GM23338 (cell line): ENCODE measurements at regions not wholly inside any gene's neighbourhood (a gene's known extent, or its start where the extent isn't known, plus 50 kb on each side); places are given as distances from the start of the nearest gene placed in this dataset.

Experiments used
- ATAC-seq: fragments of 200-7000 bp; cut with Tn5 transposase; 3 replicates; pipeline ENCODE4 v1.9.1; 2020
- DNase-seq: peaks from one replicate; pipeline ENCODE4 v3.0.0-alpha.2; 2015; ENCODE audit warnings: low spot score
- H2AFZ ChIP-seq: fragments of 200-600 bp; sonication (generic); 2 replicates; pipeline ENCODE4 v1.8.0; 2016; ENCODE audit warnings: antibody characterized with exemption, mild to moderate bottlenecking, moderate library complexity
- H3F3A ChIP-seq: fragments of 200-600 bp; sonication (generic); replicated peaks from 2 replicates; pipeline ENCODE4 v1.8.0; 2017; ENCODE audit warnings: antibody characterized with exemption, mixed run types, low read depth
- H3K27ac ChIP-seq: fragments of 200-600 bp; sonication (generic); 2 replicates; pipeline ENCODE4 v1.6.1; 2016; ENCODE audit warnings: low read depth
- H3K27me3 ChIP-seq: fragments of 200-600 bp; sonication (generic); 2 replicates; pipeline ENCODE4 v1.8.0; 2016; ENCODE audit warnings: mild to moderate bottlenecking, mixed run types, moderate library complexity; ENCODE audit not compliant: insufficient read depth
- H3K36me3 ChIP-seq: fragments of 200-600 bp; sonication (generic); 2 replicates; pipeline ENCODE4 v1.8.0; 2016; ENCODE audit warnings: mild to moderate bottlenecking; ENCODE audit not compliant: insufficient read depth
- H3K4me1 ChIP-seq: fragments of 200-600 bp; sonication (generic); 2 replicates; pipeline ENCODE4 v1.8.0; 2016; ENCODE audit warnings: mild to moderate bottlenecking, moderate library complexity; ENCODE audit not compliant: insufficient read depth
- H3K4me2 ChIP-seq: fragments of 200-600 bp; sonication (generic); 2 replicates; pipeline ENCODE4 v1.7.1; 2017; ENCODE audit warnings: mixed run types
- H3K4me3 ChIP-seq: fragments of 200-600 bp; sonication (generic); 2 replicates; pipeline ENCODE4 v1.6.1; 2016; ENCODE audit warnings: mixed run types
- H3K79me2 ChIP-seq: fragments of 200-600 bp; sonication (generic); replicated peaks from 2 replicates; pipeline ENCODE4 v1.8.0; 2017; ENCODE audit warnings: mild to moderate bottlenecking; ENCODE audit not compliant: insufficient read depth
- H3K9me2 ChIP-seq: fragments of 200-600 bp; sonication (generic); 2 replicates; pipeline ENCODE4 v1.8.0; 2017; ENCODE audit not compliant: insufficient read depth
- H4K20me1 ChIP-seq: fragments of 200-600 bp; sonication (generic); replicated peaks from 2 replicates; pipeline ENCODE4 v1.8.0; 2017; ENCODE audit warnings: mild to moderate bottlenecking; ENCODE audit not compliant: insufficient read depth
- H3K27ac Mint-ChIP-seq: 2 replicates; pipeline ENCODE4 v1.8.0; 2020; ENCODE audit warnings: inconsistent platforms, mild to moderate bottlenecking, moderate library complexity, mixed read lengths
- H3K27me3 Mint-ChIP-seq: 3 replicates; pipeline ENCODE4 v1.8.0; 2022; ENCODE audit warnings: low read depth, mild to moderate bottlenecking, moderate library complexity, mixed read lengths, inconsistent platforms; ENCODE audit not compliant: insufficient read depth, poor library complexity
- H3K36me3 Mint-ChIP-seq: 3 replicates; pipeline ENCODE4 v1.8.0; 2021; ENCODE audit warnings: low read depth, mild to moderate bottlenecking, inconsistent platforms, moderate library complexity, mixed read lengths
- H3K4me1 Mint-ChIP-seq: 3 replicates; pipeline ENCODE4 v1.8.0; 2020; ENCODE audit warnings: mild to moderate bottlenecking, inconsistent platforms, mixed read lengths
- H3K4me3 Mint-ChIP-seq: 3 replicates; pipeline ENCODE4 v1.8.0; 2021; ENCODE audit warnings: moderate library complexity, mild to moderate bottlenecking, inconsistent platforms, mixed read lengths
- H3K9me3 Mint-ChIP-seq: 3 replicates; pipeline ENCODE4 v1.8.0; 2020; ENCODE audit warnings: moderate library complexity, mild to moderate bottlenecking, inconsistent platforms, mixed read lengths
- CREB1 ChIP-seq: fragments of 250-450 bp; sonication (Bioruptor Pico); IDR thresholded peaks from 2 replicates; pipeline ENCODE4 v1.5.0; 2020; ENCODE audit warnings: low read depth, mild to moderate bottlenecking, moderate library complexity
- EZH2 ChIP-seq: fragments of 200-600 bp; sonication (generic); IDR thresholded peaks from one replicate; pipeline ENCODE4 v1.8.0; 2017; ENCODE audit warnings: antibody characterized with exemption, mild to moderate bottlenecking, low read depth; ENCODE audit not compliant: unreplicated experiment
- EZH2phosphoT487 ChIP-seq: fragments of 200-600 bp; sonication (generic); IDR thresholded peaks from one replicate; pipeline ENCODE4 v1.8.1; 2018; ENCODE audit warnings: antibody characterized with exemption; ENCODE audit not compliant: unreplicated experiment
- JUNB ChIP-seq: IDR thresholded peaks from one replicate; pipeline ENCODE4 v1.6.1; 2016; ENCODE audit warnings: antibody characterized with exemption; ENCODE audit not compliant: unreplicated experiment
- NANOG ChIP-seq: IDR thresholded peaks from 2 replicates; pipeline ENCODE4 v1.6.1; 2016; ENCODE audit warnings: antibody characterized with exemption, borderline replicate concordance
- POLR2AphosphoS5 ChIP-seq: IDR thresholded peaks from 2 replicates; pipeline ENCODE4 v1.6.1; 2016; ENCODE audit warnings: antibody characterized with exemption, low read depth
- STAT1 ChIP-seq: IDR thresholded peaks from one replicate; pipeline ENCODE4 v1.6.1; 2016; ENCODE audit warnings: antibody characterized with exemption; ENCODE audit not compliant: unreplicated experiment
- ZNF114 ChIP-seq: fragments of 250-450 bp; sonication (Bioruptor Pico); IDR thresholded peaks from 2 replicates; pipeline ENCODE4 v1.5.0; 2020; ENCODE audit warnings: mild to moderate bottlenecking, moderate library complexity
- ZNF331 ChIP-seq: fragments of 250-450 bp; sonication (Bioruptor Pico); IDR thresholded peaks from 2 replicates; pipeline ENCODE4 v1.5.0; 2020; ENCODE audit warnings: low read depth, mild to moderate bottlenecking, moderate library complexity
- TF ChIP-seq, protein P1 (sequence below): fragments of 250-450 bp; sonication (Bioruptor Pico); IDR thresholded peaks from 2 replicates; pipeline ENCODE4 v1.5.0; 2020; ENCODE audit warnings: mild to moderate bottlenecking, moderate library complexity
- TF ChIP-seq, protein P2 (sequence below): IDR thresholded peaks from one replicate; pipeline ENCODE4 v1.6.1; 2018; ENCODE audit warnings: antibody characterized with exemption; ENCODE audit not compliant: unreplicated experiment
- TF ChIP-seq, protein P3 (sequence below): IDR thresholded peaks from 2 replicates; pipeline ENCODE4 v1.6.1; 2016; ENCODE audit warnings: antibody characterized with exemption
- TF ChIP-seq, protein P4 (sequence below), 2 experiments: fragments of 200-600 bp in 1 of 2; sonication (generic) in 1 of 2; conservative IDR thresholded peaks; 2 replicates each; pipeline versions ENCODE4 v1.5.1 to v1.6.1; 2016 to 2017; ENCODE audit warnings: antibody characterized with exemption in 2 of 2, low read depth in 2 of 2, mild to moderate bottlenecking in 2 of 2, moderate library complexity in 1 of 2

DNA sequence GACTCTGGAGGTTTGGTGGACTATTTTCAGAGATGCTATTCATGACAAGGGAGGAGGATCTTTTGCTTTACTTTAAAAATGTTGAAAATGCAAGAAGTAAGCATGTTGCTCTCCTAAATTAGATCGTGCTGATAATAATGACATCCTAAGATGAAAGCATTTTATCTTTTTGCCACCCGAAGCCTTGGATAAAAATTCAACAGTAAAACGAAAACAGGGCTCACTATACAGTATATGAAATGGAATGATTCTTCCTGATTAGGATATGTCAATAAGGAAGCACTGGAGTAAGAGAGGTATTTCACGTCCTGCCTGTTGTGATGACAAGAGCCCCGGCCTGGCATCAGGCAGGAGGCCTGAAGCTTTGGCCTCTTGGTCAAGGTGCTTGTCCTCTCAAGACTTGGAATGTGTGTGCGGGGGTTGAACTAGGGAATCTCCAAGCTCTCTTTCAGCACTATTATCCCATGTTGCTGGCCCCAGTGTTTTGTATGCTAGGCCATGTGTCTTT is 306.0 kb downstream of the MTX2 start:
- Histone ChIP-seq H2AFZ (peak overlapping the region; percentile 64; the same call in 1 of the 2 replicates), H3K79me2 (no peaks in the 10 kb centered on the region), H3K4me3 (no peak overlapping the region), H3K4me2 (no peak overlapping the region), H4K20me1 (no peaks in the 10 kb centered on the region), H3F3A (no peaks in the 10 kb centered on the region), H3K27ac (no peak overlapping the region), H3K9me2 (0 out of 2 replicates have a peak, but pooled peaks cover 3% of the 10 kb centered on the region), H3K4me1 (no peaks in the 10 kb centered on the region), H3K27me3 (no peaks in the 10 kb centered on the region), H3K36me3 (no peaks in the 10 kb centered on the region)
- Mint-ChIP-seq H3K9me3 (no peaks in the 10 kb centered on the region), H3K4me3 (no peak overlapping the region), H3K4me1 (peaks cover 6% of the 10 kb centered on the region; the same call in 1 of the 3 replicates), H3K27ac (no peak overlapping the region), H3K36me3 (no peaks in the 10 kb centered on the region), H3K27me3 (peaks cover 2% of the 10 kb centered on the region)
- no peak for DNase-seq
- no peak for TF ChIP-seq EZH2
- TF ChIP-seq, protein P1, sequence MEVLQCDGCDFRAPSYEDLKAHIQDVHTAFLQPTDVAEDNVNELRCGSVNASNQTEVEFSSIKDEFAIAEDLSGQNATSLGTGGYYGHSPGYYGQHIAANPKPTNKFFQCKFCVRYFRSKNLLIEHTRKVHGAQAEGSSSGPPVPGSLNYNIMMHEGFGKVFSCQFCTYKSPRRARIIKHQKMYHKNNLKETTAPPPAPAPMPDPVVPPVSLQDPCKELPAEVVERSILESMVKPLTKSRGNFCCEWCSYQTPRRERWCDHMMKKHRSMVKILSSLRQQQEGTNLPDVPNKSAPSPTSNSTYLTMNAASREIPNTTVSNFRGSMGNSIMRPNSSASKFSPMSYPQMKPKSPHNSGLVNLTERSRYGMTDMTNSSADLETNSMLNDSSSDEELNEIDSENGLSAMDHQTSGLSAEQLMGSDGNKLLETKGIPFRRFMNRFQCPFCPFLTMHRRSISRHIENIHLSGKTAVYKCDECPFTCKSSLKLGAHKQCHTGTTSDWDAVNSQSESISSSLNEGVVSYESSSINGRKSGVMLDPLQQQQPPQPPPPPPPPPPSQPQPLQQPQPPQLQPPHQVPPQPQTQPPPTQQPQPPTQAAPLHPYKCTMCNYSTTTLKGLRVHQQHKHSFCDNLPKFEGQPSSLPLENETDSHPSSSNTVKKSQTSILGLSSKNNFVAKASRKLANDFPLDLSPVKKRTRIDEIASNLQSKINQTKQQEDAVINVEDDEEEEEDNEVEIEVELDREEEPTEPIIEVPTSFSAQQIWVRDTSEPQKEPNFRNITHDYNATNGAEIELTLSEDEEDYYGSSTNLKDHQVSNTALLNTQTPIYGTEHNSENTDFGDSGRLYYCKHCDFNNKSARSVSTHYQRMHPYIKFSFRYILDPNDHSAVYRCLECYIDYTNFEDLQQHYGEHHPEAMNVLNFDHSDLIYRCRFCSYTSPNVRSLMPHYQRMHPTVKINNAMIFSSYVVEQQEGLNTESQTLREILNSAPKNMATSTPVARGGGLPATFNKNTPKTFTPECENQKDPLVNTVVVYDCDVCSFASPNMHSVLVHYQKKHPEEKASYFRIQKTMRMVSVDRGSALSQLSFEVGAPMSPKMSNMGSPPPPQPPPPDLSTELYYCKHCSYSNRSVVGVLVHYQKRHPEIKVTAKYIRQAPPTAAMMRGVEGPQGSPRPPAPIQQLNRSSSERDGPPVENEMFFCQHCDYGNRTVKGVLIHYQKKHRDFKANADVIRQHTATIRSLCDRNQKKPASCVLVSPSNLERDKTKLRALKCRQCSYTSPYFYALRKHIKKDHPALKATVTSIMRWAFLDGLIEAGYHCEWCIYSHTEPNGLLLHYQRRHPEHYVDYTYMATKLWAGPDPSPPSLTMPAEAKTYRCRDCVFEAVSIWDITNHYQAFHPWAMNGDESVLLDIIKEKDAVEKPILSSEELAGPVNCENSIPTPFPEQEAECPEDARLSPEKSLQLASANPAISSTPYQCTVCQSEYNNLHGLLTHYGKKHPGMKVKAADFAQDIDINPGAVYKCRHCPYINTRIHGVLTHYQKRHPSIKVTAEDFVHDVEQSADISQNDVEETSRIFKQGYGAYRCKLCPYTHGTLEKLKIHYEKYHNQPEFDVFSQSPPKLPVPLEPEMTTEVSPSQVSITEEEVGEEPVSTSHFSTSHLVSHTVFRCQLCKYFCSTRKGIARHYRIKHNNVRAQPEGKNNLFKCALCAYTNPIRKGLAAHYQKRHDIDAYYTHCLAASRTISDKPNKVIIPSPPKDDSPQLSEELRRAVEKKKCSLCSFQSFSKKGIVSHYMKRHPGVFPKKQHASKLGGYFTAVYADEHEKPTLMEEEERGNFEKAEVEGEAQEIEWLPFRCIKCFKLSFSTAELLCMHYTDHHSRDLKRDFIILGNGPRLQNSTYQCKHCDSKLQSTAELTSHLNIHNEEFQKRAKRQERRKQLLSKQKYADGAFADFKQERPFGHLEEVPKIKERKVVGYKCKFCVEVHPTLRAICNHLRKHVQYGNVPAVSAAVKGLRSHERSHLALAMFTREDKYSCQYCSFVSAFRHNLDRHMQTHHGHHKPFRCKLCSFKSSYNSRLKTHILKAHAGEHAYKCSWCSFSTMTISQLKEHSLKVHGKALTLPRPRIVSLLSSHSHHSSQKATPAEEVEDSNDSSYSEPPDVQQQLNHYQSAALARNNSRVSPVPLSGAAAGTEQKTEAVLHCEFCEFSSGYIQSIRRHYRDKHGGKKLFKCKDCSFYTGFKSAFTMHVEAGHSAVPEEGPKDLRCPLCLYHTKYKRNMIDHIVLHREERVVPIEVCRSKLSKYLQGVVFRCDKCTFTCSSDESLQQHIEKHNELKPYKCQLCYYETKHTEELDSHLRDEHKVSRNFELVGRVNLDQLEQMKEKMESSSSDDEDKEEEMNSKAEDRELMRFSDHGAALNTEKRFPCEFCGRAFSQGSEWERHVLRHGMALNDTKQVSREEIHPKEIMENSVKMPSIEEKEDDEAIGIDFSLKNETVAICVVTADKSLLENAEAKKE (CRISPR knock-in tag), result no peak
- TF ChIP-seq NANOG, result no peak
- TF ChIP-seq STAT1, result no peak
- TF ChIP-seq, protein P2, sequence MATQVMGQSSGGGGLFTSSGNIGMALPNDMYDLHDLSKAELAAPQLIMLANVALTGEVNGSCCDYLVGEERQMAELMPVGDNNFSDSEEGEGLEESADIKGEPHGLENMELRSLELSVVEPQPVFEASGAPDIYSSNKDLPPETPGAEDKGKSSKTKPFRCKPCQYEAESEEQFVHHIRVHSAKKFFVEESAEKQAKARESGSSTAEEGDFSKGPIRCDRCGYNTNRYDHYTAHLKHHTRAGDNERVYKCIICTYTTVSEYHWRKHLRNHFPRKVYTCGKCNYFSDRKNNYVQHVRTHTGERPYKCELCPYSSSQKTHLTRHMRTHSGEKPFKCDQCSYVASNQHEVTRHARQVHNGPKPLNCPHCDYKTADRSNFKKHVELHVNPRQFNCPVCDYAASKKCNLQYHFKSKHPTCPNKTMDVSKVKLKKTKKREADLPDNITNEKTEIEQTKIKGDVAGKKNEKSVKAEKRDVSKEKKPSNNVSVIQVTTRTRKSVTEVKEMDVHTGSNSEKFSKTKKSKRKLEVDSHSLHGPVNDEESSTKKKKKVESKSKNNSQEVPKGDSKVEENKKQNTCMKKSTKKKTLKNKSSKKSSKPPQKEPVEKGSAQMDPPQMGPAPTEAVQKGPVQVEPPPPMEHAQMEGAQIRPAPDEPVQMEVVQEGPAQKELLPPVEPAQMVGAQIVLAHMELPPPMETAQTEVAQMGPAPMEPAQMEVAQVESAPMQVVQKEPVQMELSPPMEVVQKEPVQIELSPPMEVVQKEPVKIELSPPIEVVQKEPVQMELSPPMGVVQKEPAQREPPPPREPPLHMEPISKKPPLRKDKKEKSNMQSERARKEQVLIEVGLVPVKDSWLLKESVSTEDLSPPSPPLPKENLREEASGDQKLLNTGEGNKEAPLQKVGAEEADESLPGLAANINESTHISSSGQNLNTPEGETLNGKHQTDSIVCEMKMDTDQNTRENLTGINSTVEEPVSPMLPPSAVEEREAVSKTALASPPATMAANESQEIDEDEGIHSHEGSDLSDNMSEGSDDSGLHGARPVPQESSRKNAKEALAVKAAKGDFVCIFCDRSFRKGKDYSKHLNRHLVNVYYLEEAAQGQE, result no peak
- TF ChIP-seq, protein P3, sequence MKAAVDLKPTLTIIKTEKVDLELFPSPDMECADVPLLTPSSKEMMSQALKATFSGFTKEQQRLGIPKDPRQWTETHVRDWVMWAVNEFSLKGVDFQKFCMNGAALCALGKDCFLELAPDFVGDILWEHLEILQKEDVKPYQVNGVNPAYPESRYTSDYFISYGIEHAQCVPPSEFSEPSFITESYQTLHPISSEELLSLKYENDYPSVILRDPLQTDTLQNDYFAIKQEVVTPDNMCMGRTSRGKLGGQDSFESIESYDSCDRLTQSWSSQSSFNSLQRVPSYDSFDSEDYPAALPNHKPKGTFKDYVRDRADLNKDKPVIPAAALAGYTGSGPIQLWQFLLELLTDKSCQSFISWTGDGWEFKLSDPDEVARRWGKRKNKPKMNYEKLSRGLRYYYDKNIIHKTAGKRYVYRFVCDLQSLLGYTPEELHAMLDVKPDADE, result no peak
- no peak for TF ChIP-seq CREB1 (CRISPR knock-in tag)
- no peak for TF ChIP-seq ZNF114 (CRISPR knock-in tag)
- TF ChIP-seq POLR2AphosphoS5, result no peak
- TF ChIP-seq, protein P4, sequence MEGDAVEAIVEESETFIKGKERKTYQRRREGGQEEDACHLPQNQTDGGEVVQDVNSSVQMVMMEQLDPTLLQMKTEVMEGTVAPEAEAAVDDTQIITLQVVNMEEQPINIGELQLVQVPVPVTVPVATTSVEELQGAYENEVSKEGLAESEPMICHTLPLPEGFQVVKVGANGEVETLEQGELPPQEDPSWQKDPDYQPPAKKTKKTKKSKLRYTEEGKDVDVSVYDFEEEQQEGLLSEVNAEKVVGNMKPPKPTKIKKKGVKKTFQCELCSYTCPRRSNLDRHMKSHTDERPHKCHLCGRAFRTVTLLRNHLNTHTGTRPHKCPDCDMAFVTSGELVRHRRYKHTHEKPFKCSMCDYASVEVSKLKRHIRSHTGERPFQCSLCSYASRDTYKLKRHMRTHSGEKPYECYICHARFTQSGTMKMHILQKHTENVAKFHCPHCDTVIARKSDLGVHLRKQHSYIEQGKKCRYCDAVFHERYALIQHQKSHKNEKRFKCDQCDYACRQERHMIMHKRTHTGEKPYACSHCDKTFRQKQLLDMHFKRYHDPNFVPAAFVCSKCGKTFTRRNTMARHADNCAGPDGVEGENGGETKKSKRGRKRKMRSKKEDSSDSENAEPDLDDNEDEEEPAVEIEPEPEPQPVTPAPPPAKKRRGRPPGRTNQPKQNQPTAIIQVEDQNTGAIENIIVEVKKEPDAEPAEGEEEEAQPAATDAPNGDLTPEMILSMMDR (conservative IDR thresholded peaks at IDR 0.05; ENCODE audit: low read depth in 2 of 2), result no peak
- no peak for TF ChIP-seq JUNB
- TF ChIP-seq ZNF331, result no peak
- no peak for TF ChIP-seq EZH2phosphoT487
- no peak for ATAC-seq
